PC-3 (cell line): ENCODE measurements at regions not wholly inside any gene's neighbourhood (a gene's known extent, or its start where the extent isn't known, plus 50 kb on each side); places are given as distances from the start of the nearest gene placed in this dataset.

Source experiments
- ATAC-seq: fragments of 200-7000 bp; cut with Tn5 transposase; 2 replicates; pipeline ENCODE4 v1.9.1; 2020; ENCODE audit warnings: mild to moderate bottlenecking, moderate library complexity
- BruUV-seq: library from RNA; stranded (reverse); fragments of 400-500 nt; replicated peaks from 2 replicates; lab custom pipeline; 2021; lab: Mats Ljungman, UMichigan
- CTCF ChIA-PET: fragments of 300-600 bp; sonication (Branson Sonifier 250); formaldehyde crosslinking; loops from one replicate; lab custom pipeline; 2022; ENCODE audit warnings: antibody characterized with exemption; lab: Charles Lee
- POLR2A ChIA-PET: fragments of 300-600 bp; sonication (Branson Sonifier 250); formaldehyde crosslinking; loops from one replicate; lab custom pipeline; 2022; ENCODE audit warnings: antibody characterized with exemption; ENCODE audit not compliant: unreplicated experiment; lab: Charles Lee
- DNase-seq: peaks from one replicate; pipeline ENCODE4 v3.0.0-alpha.2; 2015
- H2AFZ ChIP-seq: fragments of 300-600 bp; sonication (generic); 2 replicates; pipeline ENCODE4 v1.6.0; 2016; ENCODE audit warnings: antibody characterized with exemption, low read length
- H3F3A ChIP-seq: fragments of 300-600 bp; sonication (generic); one replicate; pipeline ENCODE4 v1.6.0; 2017; ENCODE audit warnings: antibody characterized with exemption, low read length, control low read depth, mild to moderate bottlenecking; ENCODE audit not compliant: unreplicated experiment
- H3K27ac ChIP-seq: fragments of 300-600 bp; sonication (generic); 2 replicates; pipeline ENCODE4 v1.5.1; 2016; ENCODE audit warnings: mild to moderate bottlenecking, low read length
- H3K27me3 ChIP-seq: fragments of 300-600 bp; sonication (generic); 2 replicates; pipeline ENCODE4 v1.6.1; 2016; ENCODE audit warnings: low read length, mixed read lengths
- H3K36me3 ChIP-seq: fragments of 300-600 bp; sonication (generic); 2 replicates; pipeline ENCODE4 v1.6.1; 2016; ENCODE audit warnings: low read depth, mixed run types, low read length, mixed read lengths
- H3K4me1 ChIP-seq: fragments of 300-600 bp; sonication (generic); 2 replicates; pipeline ENCODE4 v1.5.1; 2016; ENCODE audit warnings: low read length; ENCODE audit not compliant: insufficient read depth
- H3K4me2 ChIP-seq: fragments of 300-600 bp; sonication (generic); 2 replicates; pipeline ENCODE4 v1.6.0; 2016; ENCODE audit warnings: low read length
- H3K4me3 ChIP-seq: fragments of 300-600 bp; sonication (generic); 2 replicates; pipeline ENCODE4 v1.5.1; 2016; ENCODE audit warnings: mild to moderate bottlenecking, low read length, mixed read lengths
- H3K79me2 ChIP-seq: fragments of 300-600 bp; sonication (generic); 2 replicates; pipeline ENCODE4 v1.6.1; 2017; ENCODE audit warnings: low read length, mixed read lengths
- H3K9ac ChIP-seq: fragments of 300-600 bp; sonication (generic); 2 replicates; pipeline ENCODE4 v1.6.0; 2016; ENCODE audit warnings: mild to moderate bottlenecking, low read length
- H3K9me2 ChIP-seq: fragments of 300-600 bp; sonication (generic); replicated peaks from 2 replicates; pipeline ENCODE4 v1.6.1; 2016; ENCODE audit warnings: mixed run types, low read length, mixed read lengths
- H3K9me3 ChIP-seq: fragments of 300-600 bp; sonication (generic); 2 replicates; pipeline ENCODE4 v1.6.1; 2016; ENCODE audit warnings: low read length, mixed read lengths
- H4K20me1 ChIP-seq: fragments of 300-600 bp; sonication (generic); 2 replicates; pipeline ENCODE4 v1.6.1; 2016; ENCODE audit warnings: low read length, mixed read lengths
- CTCF ChIP-seq: fragments of 300-600 bp; sonication (generic); conservative IDR thresholded peaks from 2 replicates; pipeline ENCODE4 v1.5.1; 2017; ENCODE audit warnings: antibody characterized with exemption, low read depth, mild to moderate bottlenecking, low read length
- EZH2 ChIP-seq: fragments of 300-600 bp; sonication (generic); IDR thresholded peaks from one replicate; pipeline ENCODE4 v1.6.1; 2017; ENCODE audit warnings: antibody characterized with exemption, mild to moderate bottlenecking, low read length; ENCODE audit not compliant: unreplicated experiment
- EZH2phosphoT487 ChIP-seq: fragments of 300-600 bp; sonication (generic); IDR thresholded peaks from 2 replicates; pipeline ENCODE4 v1.6.1; 2018; ENCODE audit warnings: mild to moderate bottlenecking, antibody characterized with exemption, low read length, borderline replicate concordance
- intact Hi-C: fragments of 100-400 bp; cut with micrococcal nuclease; formaldehyde crosslinking; loops from 2 replicates; pipeline ENCODE4 v1.9.0; 2023

- Histone ChIP-seq H3K4me3 (no peak overlapping the region), H3K4me1 (peaks cover 8% of the 10 kb centered on the region), H3K27ac (no peak overlapping the region), H3K79me2 (no peaks in the 10 kb centered on the region), H4K20me1 (no peaks in the 10 kb centered on the region), H3K36me3 (no peaks in the 10 kb centered on the region), H3K9me3 (no peaks in the 10 kb centered on the region), H3K27me3 (no peaks in the 10 kb centered on the region), H3K9ac (no peak overlapping the region), H2AFZ (no peak overlapping the region), H3K9me2 (no peaks in the 10 kb centered on the region), H3F3A (no peaks in the 10 kb centered on the region), H3K4me2 (no peak overlapping the region)
- POLR2A ChIA-PET: no interaction called here
- TF ChIP-seq EZH2phosphoT487 (no peak), EZH2 (no peak)
- no peak for ATAC-seq
- CTCF ChIA-PET: no interaction called here
- no peak for DNase-seq
- intact Hi-C loops: no loop called here
- no TSS peak for BruUV-seq
Observed at GRCh38 chr4:123632693-123633030, 236.1 kb downstream of the SPRY1 start.

- H2AFZ ChIP-seq: no peak overlapping the region
- H3K4me1 ChIP-seq: peaks cover 4% of the 10 kb centered on the region
- ChIA-PET POLR2A (no interaction called here), CTCF (no interaction called here)
- no peaks in the 10 kb centered on the region for H3F3A ChIP-seq
- no peak overlapping the region for H3K27ac ChIP-seq
- no peaks in the 10 kb centered on the region for H3K9me2 ChIP-seq
- ATAC-seq (no peak), DNase-seq (no peak)
- intact Hi-C loops: no loop called here
- no peak overlapping the region for H3K4me3 ChIP-seq
- no peaks in the 10 kb centered on the region for H4K20me1 ChIP-seq
- no peak overlapping the region for H3K9ac ChIP-seq
- H3K4me2 ChIP-seq: no peak overlapping the region
- H3K9me3 ChIP-seq: no peaks in the 10 kb centered on the region
- H3K79me2 ChIP-seq: no peaks in the 10 kb centered on the region
- H3K27me3 ChIP-seq: no peaks in the 10 kb centered on the region
- TF ChIP-seq EZH2: no peak
- no peak for TF ChIP-seq CTCF
- BruUV-seq: no TSS peak
- no peaks in the 10 kb centered on the region for H3K36me3 ChIP-seq
Observed at GRCh38 chr4:123638834-123639233, 242.2 kb downstream of the SPRY1 start.

- peak overlapping the region; percentile 80 for H3K27ac ChIP-seq
- H3K4me2 ChIP-seq: peak overlapping the region; percentile 13; the same call in 1 of the 2 replicates
- TF ChIP-seq EZH2 (no peak), EZH2phosphoT487 (no peak), CTCF (no peak)
- H3K9me2 ChIP-seq: no peaks in the 10 kb centered on the region
- H4K20me1 ChIP-seq: no peaks in the 10 kb centered on the region
- no peaks in the 10 kb centered on the region for H3K9me3 ChIP-seq
- DNase-seq (peak; percentile 79), ATAC-seq (peak; percentile 90)
- ChIA-PET POLR2A (interaction anchor here (0.6 kb wide), 1 partner anchor 151 kb away, joined by 5 read pairs; no protein-coding TSS in a partner anchor), CTCF (no interaction called here)
- no peak overlapping the region; the same call in 1 of the 2 replicates for H3K9ac ChIP-seq
- peaks cover 4% of the 10 kb centered on the region for H3K4me1 ChIP-seq
- no peaks in the 10 kb centered on the region for H3K79me2 ChIP-seq
- intact Hi-C loops: no loop called here
- H3K27me3 ChIP-seq: no peaks in the 10 kb centered on the region
- no peak overlapping the region for H2AFZ ChIP-seq
- no peaks in the 10 kb centered on the region for H3F3A ChIP-seq
- no peaks in the 10 kb centered on the region for H3K36me3 ChIP-seq
- BruUV-seq: no TSS peak
- H3K4me3 ChIP-seq: no peak overlapping the region
Observed at GRCh38 chr4:123640271-123640670, 243.7 kb downstream of the SPRY1 start.
